ENCODE measurements at regions not wholly inside any gene's neighbourhood (a gene's known extent, or its start where the extent isn't known, plus 50 kb on each side); places are given as distances from the start of the nearest gene placed in this dataset.

GRCh38 chr10:89147256-89147655 lies 59.9 kb downstream of the CH25H start:
- no peak for DNase-seq
- Histone ChIP-seq H3K9ac (ENCODE audit: low read depth, low read length) (no peak overlapping the region), H2AFZ (ENCODE audit: low read depth, low read length) (no peak overlapping the region), H3K79me2 (ENCODE audit: insufficient read depth, low read length) (no peaks in the 10 kb centered on the region), H3K4me3 (ENCODE audit: low read depth in 1 of 2, low read length in 2 of 2) (no peak overlapping the region), H3K36me3 (ENCODE audit: insufficient read depth, low read length) (no peaks in the 10 kb centered on the region), H3K27ac (ENCODE audit: low read length) (no peak overlapping the region), H3K9me3 (ENCODE audit: insufficient read depth, low read length, severe bottlenecking) (no peaks in the 10 kb centered on the region), H3K4me1 (ENCODE audit: insufficient read depth, low read length) (no peaks in the 10 kb centered on the region), H4K20me1 (ENCODE audit: insufficient read depth, low read length) (no peaks in the 10 kb centered on the region), H3K4me2 (ENCODE audit: insufficient read depth, low read length) (no peak overlapping the region), H3K27me3 (ENCODE audit: insufficient read depth, low read length, poor library complexity) (no peaks in the 10 kb centered on the region)
- no peak for ATAC-seq (ENCODE audit: insufficient read depth, low read depth)
- TF ChIP-seq, protein P1, sequence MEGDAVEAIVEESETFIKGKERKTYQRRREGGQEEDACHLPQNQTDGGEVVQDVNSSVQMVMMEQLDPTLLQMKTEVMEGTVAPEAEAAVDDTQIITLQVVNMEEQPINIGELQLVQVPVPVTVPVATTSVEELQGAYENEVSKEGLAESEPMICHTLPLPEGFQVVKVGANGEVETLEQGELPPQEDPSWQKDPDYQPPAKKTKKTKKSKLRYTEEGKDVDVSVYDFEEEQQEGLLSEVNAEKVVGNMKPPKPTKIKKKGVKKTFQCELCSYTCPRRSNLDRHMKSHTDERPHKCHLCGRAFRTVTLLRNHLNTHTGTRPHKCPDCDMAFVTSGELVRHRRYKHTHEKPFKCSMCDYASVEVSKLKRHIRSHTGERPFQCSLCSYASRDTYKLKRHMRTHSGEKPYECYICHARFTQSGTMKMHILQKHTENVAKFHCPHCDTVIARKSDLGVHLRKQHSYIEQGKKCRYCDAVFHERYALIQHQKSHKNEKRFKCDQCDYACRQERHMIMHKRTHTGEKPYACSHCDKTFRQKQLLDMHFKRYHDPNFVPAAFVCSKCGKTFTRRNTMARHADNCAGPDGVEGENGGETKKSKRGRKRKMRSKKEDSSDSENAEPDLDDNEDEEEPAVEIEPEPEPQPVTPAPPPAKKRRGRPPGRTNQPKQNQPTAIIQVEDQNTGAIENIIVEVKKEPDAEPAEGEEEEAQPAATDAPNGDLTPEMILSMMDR (IDR thresholded peaks at IDR 0.05; ENCODE audit: borderline replicate concordance, extremely low read depth, low read length, poor library complexity, severe bottlenecking), result no peak
- no peak for TF ChIP-seq EZH2 (IDR thresholded peaks at IDR 0.05; ENCODE audit: borderline replicate concordance, low read depth, low read length, severe bottlenecking)

GRCh38 chr10:89144836-89145235 lies 62.3 kb downstream of the CH25H start:
- Histone ChIP-seq H3K27ac (ENCODE audit: low read length) (no peak overlapping the region), H4K20me1 (ENCODE audit: insufficient read depth, low read length) (no peaks in the 10 kb centered on the region), H3K9ac (ENCODE audit: low read depth, low read length) (no peak overlapping the region), H3K4me3 (ENCODE audit: low read depth in 1 of 2, low read length in 2 of 2) (no peak overlapping the region), H3K79me2 (ENCODE audit: insufficient read depth, low read length) (no peaks in the 10 kb centered on the region), H3K9me3 (ENCODE audit: insufficient read depth, low read length, severe bottlenecking) (no peaks in the 10 kb centered on the region), H3K4me2 (ENCODE audit: insufficient read depth, low read length) (no peak overlapping the region), H3K36me3 (ENCODE audit: insufficient read depth, low read length) (no peaks in the 10 kb centered on the region), H2AFZ (ENCODE audit: low read depth, low read length) (no peak overlapping the region), H3K4me1 (ENCODE audit: insufficient read depth, low read length) (no peaks in the 10 kb centered on the region), H3K27me3 (ENCODE audit: insufficient read depth, low read length, poor library complexity) (no peaks in the 10 kb centered on the region)
- TF ChIP-seq, protein P1 (IDR thresholded peaks at IDR 0.05; ENCODE audit: borderline replicate concordance, extremely low read depth, low read length, poor library complexity, severe bottlenecking), result no peak
- TF ChIP-seq EZH2 (IDR thresholded peaks at IDR 0.05; ENCODE audit: borderline replicate concordance, low read depth, low read length, severe bottlenecking), result no peak
- no peak for DNase-seq
- ATAC-seq (ENCODE audit: insufficient read depth, low read depth), result no peak

GRCh38 chr10:89142590-89142989 lies 64.5 kb downstream of the CH25H start:
- Histone ChIP-seq H3K27me3 (ENCODE audit: insufficient read depth, low read length, poor library complexity) (no peaks in the 10 kb centered on the region), H3K4me3 (ENCODE audit: low read depth in 1 of 2, low read length in 2 of 2) (no peak overlapping the region), H3K79me2 (ENCODE audit: insufficient read depth, low read length) (no peaks in the 10 kb centered on the region), H3K4me1 (ENCODE audit: insufficient read depth, low read length) (no peaks in the 10 kb centered on the region), H2AFZ (ENCODE audit: low read depth, low read length) (no peak overlapping the region), H4K20me1 (ENCODE audit: insufficient read depth, low read length) (no peaks in the 10 kb centered on the region), H3K36me3 (ENCODE audit: insufficient read depth, low read length) (no peaks in the 10 kb centered on the region), H3K4me2 (ENCODE audit: insufficient read depth, low read length) (no peak overlapping the region), H3K9ac (ENCODE audit: low read depth, low read length) (no peak overlapping the region), H3K9me3 (ENCODE audit: insufficient read depth, low read length, severe bottlenecking) (no peaks in the 10 kb centered on the region), H3K27ac (ENCODE audit: low read length) (no peak overlapping the region)
- TF ChIP-seq EZH2 (IDR thresholded peaks at IDR 0.05; ENCODE audit: borderline replicate concordance, low read depth, low read length, severe bottlenecking), result no peak
- TF ChIP-seq, protein P1 (IDR thresholded peaks at IDR 0.05; ENCODE audit: borderline replicate concordance, extremely low read depth, low read length, poor library complexity, severe bottlenecking), result no peak
- DNase-seq, result no peak
- no peak for ATAC-seq (ENCODE audit: insufficient read depth, low read depth)

Data from DND-41 (cell line).